ENCODE measurements at regions not wholly inside any gene's neighbourhood (a gene's known extent, or its start where the extent isn't known, plus 50 kb on each side); places are given as distances from the start of the nearest gene placed in this dataset.

DNA sequence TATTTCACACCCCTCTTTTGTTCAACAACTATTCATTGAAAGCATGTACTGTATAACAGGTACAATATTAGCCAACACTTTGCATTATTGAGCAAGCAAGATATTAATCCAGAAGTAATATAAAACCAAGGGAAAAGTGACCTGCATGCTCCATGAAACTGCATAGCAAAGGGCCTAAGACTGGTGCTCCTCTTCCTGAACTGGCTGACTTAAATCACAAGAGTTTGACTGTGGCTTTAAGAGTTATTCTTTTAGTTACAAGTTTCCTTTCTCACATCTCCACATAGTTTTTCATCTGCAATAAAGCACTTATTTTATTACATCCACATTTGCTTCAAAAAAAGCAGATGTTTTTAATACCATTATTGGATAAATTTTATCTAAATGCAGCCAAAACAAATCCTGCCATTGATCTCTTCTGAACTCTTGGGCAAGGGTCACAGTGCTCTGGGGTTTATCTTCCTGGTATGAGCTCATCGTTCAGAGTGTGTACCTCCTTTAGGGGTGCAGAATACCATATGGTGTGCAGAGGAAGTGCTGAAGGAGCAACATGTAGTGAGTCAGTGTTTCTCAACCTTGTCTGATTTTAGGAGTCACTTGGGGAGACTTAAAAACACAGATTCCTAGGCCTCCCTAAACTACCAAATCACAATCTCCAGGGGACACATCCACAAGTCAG, 1225.9 kb upstream of the MAP3K7 start:
- no peak overlapping the region for H3K27ac ChIP-seq
- H3K9ac ChIP-seq, result no peak overlapping the region
- TF ChIP-seq Cebpa-rat (IDR thresholded peaks at IDR 0.05), result no peak
- no peak overlapping the region for H3K4me3 ChIP-seq
- H3K9me3 ChIP-seq, result no peaks in the 10 kb centered on the region
- H3K4me2 ChIP-seq, result no peak overlapping the region
- H3K4me1 ChIP-seq, result no peaks in the 10 kb centered on the region
- H3K36me3 ChIP-seq, result no peaks in the 10 kb centered on the region
- H4K20me1 ChIP-seq, result no peaks in the 10 kb centered on the region
- no peaks in the 10 kb centered on the region for H3K27me3 ChIP-seq

DNA sequence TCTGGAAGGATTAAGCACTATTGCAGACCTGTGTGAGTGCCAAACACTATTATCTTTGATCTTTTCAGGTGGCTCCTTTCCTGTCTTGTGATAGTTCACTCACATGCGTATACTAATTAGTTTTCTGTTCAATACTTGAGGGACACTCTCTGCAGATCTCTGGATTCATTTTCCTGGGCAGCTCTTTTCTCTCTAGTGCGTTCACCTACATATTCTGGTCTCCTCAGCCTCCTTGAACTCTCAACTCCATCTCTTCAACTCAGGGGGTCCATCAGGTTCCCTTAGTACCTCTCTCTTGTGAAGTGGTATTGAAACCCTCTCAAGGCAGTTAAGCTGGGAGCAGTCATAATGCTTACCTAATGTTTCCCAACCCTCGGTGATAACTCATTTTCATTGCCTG, 1218.1 kb upstream of the MAP3K7 start:
- Histone ChIP-seq H3K36me3 (no peaks in the 10 kb centered on the region), H3K27ac (no peak overlapping the region), H3K4me3 (no peak overlapping the region), H3K27me3 (no peaks in the 10 kb centered on the region), H3K4me2 (no peak overlapping the region), H3K9ac (no peak overlapping the region), H3K9me3 (no peaks in the 10 kb centered on the region), H4K20me1 (no peaks in the 10 kb centered on the region), H3K4me1 (no peaks in the 10 kb centered on the region)
- TF ChIP-seq Cebpa-rat (IDR thresholded peaks at IDR 0.05), result no peak

- Histone ChIP-seq H3K27ac (no peak overlapping the region), H3K4me2 (no peak overlapping the region), H3K4me1 (no peaks in the 10 kb centered on the region), H4K20me1 (no peaks in the 10 kb centered on the region), H3K36me3 (no peaks in the 10 kb centered on the region), H3K9me3 (no peaks in the 10 kb centered on the region), H3K4me3 (no peak overlapping the region), H3K9ac (no peak overlapping the region), H3K27me3 (no peaks in the 10 kb centered on the region)
- TF ChIP-seq Cebpa-rat (IDR thresholded peaks at IDR 0.05), result no peak
Measured at GRCh38 chr6:91802431-91802830, 1215.6 kb upstream of the MAP3K7 start.

DNA sequence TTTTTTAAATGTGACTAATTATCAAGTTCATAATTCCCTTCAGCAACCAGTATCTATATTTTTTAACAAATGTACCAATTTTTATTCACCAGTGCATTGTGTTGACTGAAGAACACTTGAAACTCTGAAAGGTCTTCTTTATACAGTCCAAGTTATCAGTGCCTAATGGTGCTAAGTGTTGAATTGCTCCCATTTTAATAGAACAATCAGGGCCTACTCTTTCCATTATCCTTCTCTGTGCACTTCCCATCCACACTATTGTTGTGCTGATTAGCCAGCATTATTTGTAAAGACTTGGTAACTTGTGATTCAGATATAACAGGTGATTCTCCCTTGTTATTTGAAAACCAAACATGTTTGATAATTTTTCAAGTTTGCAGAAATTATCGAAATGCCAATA, 1209.7 kb upstream of the MAP3K7 start:
- no peaks in the 10 kb centered on the region for H3K4me1 ChIP-seq
- H3K27me3 ChIP-seq, result no peaks in the 10 kb centered on the region
- no peaks in the 10 kb centered on the region for H4K20me1 ChIP-seq
- H3K9me3 ChIP-seq, result no peaks in the 10 kb centered on the region
- TF ChIP-seq Cebpa-rat (IDR thresholded peaks at IDR 0.05), result no peak
- no peak overlapping the region for H3K27ac ChIP-seq
- H3K4me3 ChIP-seq, result no peak overlapping the region
- H3K4me2 ChIP-seq, result no peak overlapping the region
- no peak overlapping the region for H3K9ac ChIP-seq
- no peaks in the 10 kb centered on the region for H3K36me3 ChIP-seq

- Histone ChIP-seq H3K36me3 (no peaks in the 10 kb centered on the region), H3K27ac (no peak overlapping the region), H3K9me3 (peaks cover 6% of the 10 kb centered on the region; the same call in 1 of the 2 replicates), H3K4me2 (no peak overlapping the region), H3K27me3 (no peaks in the 10 kb centered on the region), H3K9ac (no peak overlapping the region), H3K4me3 (no peak overlapping the region), H3K4me1 (no peaks in the 10 kb centered on the region), H4K20me1 (no peaks in the 10 kb centered on the region)
- no peak for TF ChIP-seq Cebpa-rat (IDR thresholded peaks at IDR 0.05)
Measured at GRCh38 chr6:91788501-91788900, 1201.6 kb upstream of the MAP3K7 start.

DNA sequence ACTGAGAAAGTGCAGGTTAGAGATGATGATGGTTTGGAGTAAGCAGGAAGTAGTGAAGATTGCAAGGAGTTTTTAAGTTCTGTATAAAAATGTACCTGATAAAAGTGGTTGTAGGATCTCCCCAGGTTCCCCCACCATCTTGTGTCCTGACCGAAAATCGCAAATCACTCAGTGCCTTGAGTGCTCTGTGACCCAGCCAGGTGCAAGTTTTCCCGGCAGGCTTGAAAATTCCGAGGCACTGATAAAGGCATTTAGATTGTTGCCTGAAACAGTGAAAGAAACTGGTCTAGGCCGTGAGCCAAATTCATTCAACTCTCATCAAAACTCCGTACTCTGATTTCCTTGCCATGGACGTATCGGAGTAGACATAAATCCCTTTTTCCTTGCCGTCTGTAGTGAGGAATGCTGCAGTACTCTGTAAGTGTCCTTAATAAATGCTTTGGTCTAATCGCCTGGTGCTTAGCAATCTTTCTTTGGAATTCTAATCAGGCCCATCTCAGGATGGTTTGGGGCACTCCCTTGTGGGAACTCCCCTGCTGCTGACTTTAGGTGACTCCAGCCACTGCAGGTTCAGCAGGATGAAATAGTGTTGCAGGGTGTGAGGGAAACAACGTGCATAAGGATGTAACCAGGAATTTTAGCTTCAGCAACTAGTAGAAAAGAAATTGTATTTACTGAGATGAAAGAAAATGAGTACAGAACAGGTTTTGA, 1199.8 kb upstream of the MAP3K7 start:
- no peak for TF ChIP-seq Cebpa-rat (IDR thresholded peaks at IDR 0.05)
- Histone ChIP-seq H3K27me3 (no peaks in the 10 kb centered on the region), H4K20me1 (no peaks in the 10 kb centered on the region), H3K4me3 (no peak overlapping the region), H3K9ac (no peak overlapping the region), H3K4me2 (no peak overlapping the region), H3K27ac (no peak overlapping the region), H3K4me1 (no peaks in the 10 kb centered on the region), H3K36me3 (no peaks in the 10 kb centered on the region), H3K9me3 (peaks cover 6% of the 10 kb centered on the region; the same call in 1 of the 2 replicates)

DNA sequence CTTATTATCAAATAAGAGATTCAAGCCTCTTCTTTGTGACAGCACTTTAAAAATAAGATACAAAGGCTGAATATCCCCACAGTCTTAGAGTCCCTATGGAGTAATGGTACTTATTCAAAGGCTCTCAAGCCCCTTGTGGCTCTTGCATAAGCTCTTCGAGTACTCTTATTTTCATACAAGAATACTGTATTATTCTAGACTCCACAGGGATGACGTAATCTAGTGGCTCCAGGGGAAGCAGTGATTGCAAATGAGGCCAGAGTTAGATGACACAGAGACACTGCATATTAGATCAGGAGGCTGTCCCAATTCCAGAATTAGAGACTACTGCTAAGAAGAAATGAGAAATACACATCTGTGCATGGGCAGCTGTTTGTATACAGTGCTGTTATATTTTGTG, 1195.9 kb upstream of the MAP3K7 start:
- Histone ChIP-seq H3K9ac (no peak overlapping the region), H3K4me1 (no peaks in the 10 kb centered on the region), H3K9me3 (peaks cover 6% of the 10 kb centered on the region; the same call in 1 of the 2 replicates), H3K4me3 (no peak overlapping the region), H3K36me3 (no peaks in the 10 kb centered on the region), H4K20me1 (no peaks in the 10 kb centered on the region), H3K4me2 (no peak overlapping the region), H3K27me3 (no peaks in the 10 kb centered on the region), H3K27ac (no peak overlapping the region)
- no peak for TF ChIP-seq Cebpa-rat (IDR thresholded peaks at IDR 0.05)

DNA sequence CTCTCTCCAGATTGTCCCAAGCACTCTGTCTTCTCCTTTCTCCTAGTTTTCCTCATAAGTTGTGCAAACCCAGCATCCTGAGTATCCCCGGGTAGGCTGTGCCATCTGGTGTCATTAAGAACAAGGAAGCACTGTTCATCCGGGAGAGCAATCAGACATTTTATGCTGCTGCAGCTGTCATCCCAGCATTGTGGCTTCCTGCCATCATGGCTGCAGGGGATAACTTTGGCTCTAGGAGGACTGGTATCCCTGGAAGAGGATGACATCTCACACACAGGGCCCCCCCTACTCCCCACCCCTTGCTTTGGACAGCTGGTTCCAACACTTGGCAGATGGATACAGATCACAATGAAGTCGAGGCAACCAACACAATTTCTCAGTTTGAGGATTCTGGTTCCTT, 1195.1 kb upstream of the MAP3K7 start:
- no peak overlapping the region for H3K4me2 ChIP-seq
- H3K27me3 ChIP-seq, result no peaks in the 10 kb centered on the region
- no peaks in the 10 kb centered on the region for H4K20me1 ChIP-seq
- H3K9me3 ChIP-seq, result peaks cover 6% of the 10 kb centered on the region; the same call in 1 of the 2 replicates
- H3K4me1 ChIP-seq, result no peaks in the 10 kb centered on the region
- TF ChIP-seq Cebpa-rat (IDR thresholded peaks at IDR 0.05), result no peak
- H3K27ac ChIP-seq, result no peak overlapping the region
- H3K36me3 ChIP-seq, result no peaks in the 10 kb centered on the region
- H3K9ac ChIP-seq, result no peak overlapping the region
- H3K4me3 ChIP-seq, result no peak overlapping the region

DNA sequence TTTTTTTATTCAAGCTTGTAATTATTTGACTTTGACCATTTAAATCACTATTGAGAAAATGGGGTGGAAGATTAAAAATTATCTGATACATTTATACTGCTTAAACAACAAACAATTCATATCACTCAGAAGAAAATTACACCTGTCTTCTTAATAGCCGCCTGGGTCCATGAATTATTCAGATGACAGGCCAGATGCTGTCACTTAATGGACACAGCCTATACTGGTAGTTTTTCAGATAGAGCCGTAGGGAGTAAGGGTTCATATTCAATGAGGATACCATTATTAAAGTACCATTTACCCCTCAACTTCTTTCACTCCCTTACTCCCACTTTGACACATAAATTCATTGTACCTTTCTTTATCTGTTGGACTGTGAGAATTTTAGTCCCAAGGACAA, 1193.4 kb upstream of the MAP3K7 start:
- TF ChIP-seq Cebpa-rat (IDR thresholded peaks at IDR 0.05), result no peak
- Histone ChIP-seq H3K4me1 (no peaks in the 10 kb centered on the region), H3K27ac (no peak overlapping the region), H3K27me3 (no peaks in the 10 kb centered on the region), H3K4me2 (no peak overlapping the region), H4K20me1 (no peaks in the 10 kb centered on the region), H3K4me3 (no peak overlapping the region), H3K9ac (no peak overlapping the region), H3K36me3 (no peaks in the 10 kb centered on the region), H3K9me3 (peaks cover 20% of the 10 kb centered on the region)

GRCh38 chr6:91761621-91762020, 1174.7 kb upstream of the MAP3K7 start:
- Histone ChIP-seq H4K20me1 (no peaks in the 10 kb centered on the region), H3K4me2 (no peak overlapping the region), H3K4me3 (no peak overlapping the region), H3K36me3 (no peaks in the 10 kb centered on the region), H3K9me3 (no peaks in the 10 kb centered on the region), H3K27ac (no peak overlapping the region), H3K4me1 (no peaks in the 10 kb centered on the region), H3K27me3 (no peaks in the 10 kb centered on the region), H3K9ac (no peak overlapping the region)
- no peak for TF ChIP-seq Cebpa-rat (IDR thresholded peaks at IDR 0.05)

Measured in BLaER1 (cell line).